GM19035 (cell line): ENCODE measurements at regions not wholly inside any gene's neighbourhood (a gene's known extent, or its start where the extent isn't known, plus 50 kb on each side); places are given as distances from the start of the nearest gene placed in this dataset.
"Not testable (repeated sequence)": the region's sequence is repeated elsewhere in the genome, so short reads cannot be mapped to it uniquely, and the experiment has no call there.

ENCODE experiments used
- ATAC-seq: cut with Tn5 transposase; IDR thresholded peaks from one replicate; pipeline ENCODE4 v1.9.1; 2021; ENCODE audit not compliant: unreplicated experiment

DNA sequence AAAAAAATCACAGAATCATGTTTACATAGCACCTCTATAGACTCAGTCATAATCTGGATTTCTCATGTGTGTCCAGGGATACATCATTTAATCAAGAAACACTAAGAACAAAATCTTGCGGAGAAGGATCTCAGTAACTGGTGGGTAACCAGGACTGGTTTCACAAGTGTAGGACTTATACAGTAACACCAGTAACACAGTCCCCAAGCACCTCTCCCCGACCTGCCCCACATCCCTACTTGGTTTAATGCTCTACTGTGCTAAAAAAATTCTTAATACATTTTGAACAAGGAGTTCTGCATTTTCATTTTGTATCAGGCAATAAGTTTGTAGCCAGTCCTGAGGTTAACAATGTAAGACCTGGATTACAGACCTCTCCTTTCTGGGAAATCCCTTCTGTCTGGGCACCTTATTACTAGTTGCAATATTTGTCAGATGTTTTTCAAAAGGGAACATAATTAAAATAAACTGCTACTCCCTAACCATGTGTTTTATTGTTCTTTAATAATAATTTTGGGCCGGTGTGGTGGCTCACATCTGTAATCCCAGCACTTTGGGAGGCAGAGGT is 57.6 kb upstream of the BBX start:
- no peak for ATAC-seq

DNA sequence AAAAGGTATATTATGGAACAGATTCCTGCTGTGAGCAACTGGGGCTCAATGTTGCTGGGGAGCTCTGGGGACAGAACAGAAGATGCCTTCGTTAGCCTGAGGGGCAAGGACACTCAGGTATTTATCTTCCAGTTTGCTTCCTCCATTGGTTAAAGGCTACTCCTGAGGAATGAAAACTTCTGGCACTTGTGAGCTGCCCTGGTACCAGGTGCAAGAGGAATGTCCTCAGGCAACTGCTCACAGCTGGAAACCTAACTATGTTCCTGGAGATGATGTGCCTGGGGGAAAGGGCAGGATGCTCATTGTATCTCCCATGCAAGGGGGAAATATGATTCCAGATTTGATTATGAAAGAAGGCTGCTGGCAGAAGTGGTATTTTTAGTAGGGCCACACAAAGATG is 54.0 kb upstream of the BBX start:
- no peak for ATAC-seq

DNA sequence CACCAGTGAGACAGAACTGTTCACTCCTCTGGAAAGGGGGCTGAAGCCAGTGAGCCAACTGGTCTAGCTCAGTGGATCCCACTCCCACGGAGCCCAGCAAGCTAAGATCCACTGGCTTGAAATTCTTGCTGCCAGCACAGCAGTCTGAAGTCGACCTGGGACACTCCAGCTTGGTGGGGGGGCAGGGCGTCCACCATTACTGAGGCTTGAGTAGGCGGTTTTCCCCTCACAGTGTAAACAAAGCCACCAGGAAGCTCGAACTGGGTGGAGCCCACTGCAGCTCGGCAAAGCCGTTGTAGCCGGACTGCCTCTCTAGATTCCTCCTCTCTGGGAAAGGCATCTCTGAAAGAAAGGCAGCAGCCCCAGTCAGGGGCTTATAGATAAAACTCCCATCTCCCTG is 52.3 kb upstream of the BBX start:
- ATAC-seq = not testable (repeated sequence)
